ENCODE measurements at regions not wholly inside any gene's neighbourhood (a gene's known extent, or its start where the extent isn't known, plus 50 kb on each side); places are given as distances from the start of the nearest gene placed in this dataset.
A peak's percentile ranks its signal among the peaks of the same experiment; 100 is the strongest.
"Not testable (repeated sequence)": the region's sequence is repeated elsewhere in the genome, so short reads cannot be mapped to it uniquely, and the experiment has no call there.

- DNase-seq (ENCODE audit: low read depth), result no peak
- H3K4me3 ChIP-seq (ENCODE audit: low read length), result no peak overlapping the region
- peak; percentile 10 for TF ChIP-seq CTCF (conservative IDR thresholded peaks at IDR 0.05; ENCODE audit: low read depth, low read length)
Observed at GRCh38 chr9:42388146-42388690, 204.8 kb downstream of the SPATA31A6 start.

GRCh38 chr9:42388846-42389245, 205.4 kb downstream of the SPATA31A6 start:
- DNase-seq (ENCODE audit: low read depth), result no peak
- H3K4me3 ChIP-seq (ENCODE audit: low read length), result no peak overlapping the region
- no peak for TF ChIP-seq CTCF (conservative IDR thresholded peaks at IDR 0.05; ENCODE audit: low read depth, low read length)

- not testable (repeated sequence) for DNase-seq (ENCODE audit: low read depth); H3K4me3 ChIP-seq (ENCODE audit: low read length)
Observed at GRCh38 chr9:42392773-42393455, 209.5 kb downstream of the SPATA31A6 start.

- DNase-seq (ENCODE audit: low read depth), result no peak
- no peak for TF ChIP-seq CTCF (conservative IDR thresholded peaks at IDR 0.05; ENCODE audit: low read depth, low read length)
- H3K4me3 ChIP-seq (ENCODE audit: low read length), result no peak overlapping the region
Observed at GRCh38 chr9:42396318-42396717, 212.9 kb downstream of the SPATA31A6 start.

- DNase-seq (ENCODE audit: low read depth), result peak; percentile 2
- H3K4me3 ChIP-seq (ENCODE audit: low read length), result not testable (repeated sequence)
Observed at GRCh38 chr9:42397336-42397735, 213.9 kb downstream of the SPATA31A6 start.

GRCh38 chr9:42402919-42403318, 219.5 kb downstream of the SPATA31A6 start:
- not testable (repeated sequence) for DNase-seq (ENCODE audit: low read depth); H3K4me3 ChIP-seq (ENCODE audit: low read length)

- not testable (repeated sequence) for H3K4me3 ChIP-seq (ENCODE audit: low read length); DNase-seq (ENCODE audit: low read depth)
Observed at GRCh38 chr9:42409581-42409980, 226.1 kb downstream of the SPATA31A6 start.

GRCh38 chr9:42412354-42412753, 228.9 kb downstream of the SPATA31A6 start:
- not testable (repeated sequence) for H3K4me3 ChIP-seq (ENCODE audit: low read length); DNase-seq (ENCODE audit: low read depth)

GRCh38 chr9:42414865-42415264, 231.4 kb downstream of the SPATA31A6 start:
- not testable (repeated sequence) for DNase-seq (ENCODE audit: low read depth); H3K4me3 ChIP-seq (ENCODE audit: low read length)

- DNase-seq (ENCODE audit: low read depth), result not testable (repeated sequence)
Observed at GRCh38 chr9:42419652-42420051, 236.2 kb downstream of the SPATA31A6 start.

GRCh38 chr9:42420324-42420723, 236.9 kb downstream of the SPATA31A6 start:
- DNase-seq (ENCODE audit: low read depth); H3K4me3 ChIP-seq (ENCODE audit: low read length): not testable (repeated sequence)

More at GRCh38 chr9:42419652-42420051, 236.2 kb downstream of the SPATA31A6 start:
- not testable (repeated sequence) for H3K4me3 ChIP-seq (ENCODE audit: low read length)

GRCh38 chr9:42421630-42422029, 238.2 kb downstream of the SPATA31A6 start:
- DNase-seq (ENCODE audit: low read depth); H3K4me3 ChIP-seq (ENCODE audit: low read length): not testable (repeated sequence)

- DNase-seq (ENCODE audit: low read depth); H3K4me3 ChIP-seq (ENCODE audit: low read length): not testable (repeated sequence)
Observed at GRCh38 chr9:42430674-42431615, 247.5 kb downstream of the SPATA31A6 start.

GRCh38 chr9:42431616-42432010, 248.2 kb downstream of the SPATA31A6 start:
- H3K4me3 ChIP-seq (ENCODE audit: low read length); DNase-seq (ENCODE audit: low read depth): not testable (repeated sequence)

- DNase-seq (ENCODE audit: low read depth); H3K4me3 ChIP-seq (ENCODE audit: low read length): not testable (repeated sequence)
Observed at GRCh38 chr9:42434844-42435714, 251.6 kb downstream of the SPATA31A6 start.

All from retinal pigment epithelial cell (primary cell).